NOMO-1 treated with dmso at 0.1 percent for 144 hours (cell line): ENCODE measurements at regions not wholly inside any gene's neighbourhood (a gene's known extent, or its start where the extent isn't known, plus 50 kb on each side); places are given as distances from the start of the nearest gene placed in this dataset.

Experiments
- DNase-seq: peaks from one replicate; lab custom pipeline; 2025; ENCODE audit not compliant: unreplicated experiment; lab: John Stamatoyannopoulos, UW

DNA sequence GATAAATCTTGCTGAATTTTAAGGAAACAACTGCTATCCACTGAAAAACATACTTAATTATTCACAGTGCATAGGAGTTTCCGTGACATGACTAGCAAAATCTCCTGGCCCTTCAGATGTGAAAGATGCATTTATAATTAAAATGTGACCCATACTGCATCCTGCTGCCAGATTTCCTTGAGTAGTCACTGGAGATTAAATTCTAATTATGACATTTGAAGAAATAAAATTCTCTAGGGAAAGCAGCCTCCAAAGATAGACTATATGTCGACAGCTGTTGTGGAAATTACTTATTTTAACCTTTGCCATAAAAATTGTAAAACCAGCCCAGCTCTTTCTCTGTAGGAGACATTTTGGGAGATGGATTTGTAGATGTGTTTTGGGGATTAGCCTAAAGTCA, 193.6 kb upstream of the SMC2 start:
- no peak for DNase-seq

DNA sequence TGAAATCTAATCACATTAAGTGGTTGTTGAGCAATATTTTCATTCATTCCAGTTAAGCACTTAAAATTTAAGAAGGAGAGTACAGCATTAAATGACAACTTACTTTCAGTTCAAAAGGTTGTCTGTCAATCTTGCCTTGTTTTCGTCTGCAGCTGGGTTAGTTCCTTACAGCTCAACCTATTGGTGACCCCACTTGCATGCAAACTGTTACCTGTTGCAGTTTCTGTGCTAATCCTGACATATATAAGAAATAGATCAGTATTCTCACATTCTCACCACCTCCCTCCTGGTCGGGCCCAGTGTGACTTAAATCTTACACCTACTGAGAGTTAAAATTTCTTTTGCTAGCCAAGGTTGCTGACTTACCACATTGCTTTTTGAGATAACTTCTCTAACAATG, 191.8 kb upstream of the SMC2 start:
- DNase-seq = no peak

DNA sequence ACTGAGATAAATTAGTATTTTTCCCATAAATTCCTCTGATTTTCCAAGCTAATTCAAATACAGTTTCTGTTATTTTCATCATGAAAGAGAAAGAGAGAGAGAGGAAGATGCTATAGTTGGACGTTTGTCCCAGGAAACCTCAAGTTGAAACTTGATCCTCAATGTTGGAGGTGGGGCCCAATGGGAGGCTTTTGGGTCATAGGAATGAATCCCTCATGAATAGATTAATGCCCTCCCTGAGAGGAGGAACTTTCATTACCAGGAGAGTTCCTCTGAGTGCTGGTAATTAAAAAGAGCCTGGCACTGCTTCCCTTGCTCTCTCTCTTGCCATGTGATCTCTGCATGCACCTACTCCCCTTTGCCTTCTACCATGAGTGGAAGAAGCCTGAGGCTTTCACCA, 189.9 kb upstream of the SMC2 start:
- DNase-seq = no peak

DNA sequence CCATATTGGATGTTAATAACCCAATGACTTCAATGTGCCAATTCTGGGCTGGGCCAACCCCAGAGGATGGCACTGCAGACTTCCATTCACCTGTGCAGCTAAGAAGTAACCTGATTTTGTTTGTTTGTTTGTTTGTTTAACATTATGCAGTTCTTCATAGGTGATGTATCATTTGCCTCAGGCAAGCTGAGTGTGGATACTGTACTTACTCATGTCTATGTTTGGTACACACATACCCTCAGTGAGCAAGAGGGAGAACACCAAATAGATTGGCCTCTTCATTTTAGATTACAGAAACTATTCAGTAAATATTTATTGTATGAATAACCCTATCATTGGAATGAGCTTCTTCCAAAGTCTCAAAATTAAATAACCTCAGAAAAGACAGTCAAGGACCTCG, 180.2 kb upstream of the SMC2 start:
- DNase-seq = no peak

DNA sequence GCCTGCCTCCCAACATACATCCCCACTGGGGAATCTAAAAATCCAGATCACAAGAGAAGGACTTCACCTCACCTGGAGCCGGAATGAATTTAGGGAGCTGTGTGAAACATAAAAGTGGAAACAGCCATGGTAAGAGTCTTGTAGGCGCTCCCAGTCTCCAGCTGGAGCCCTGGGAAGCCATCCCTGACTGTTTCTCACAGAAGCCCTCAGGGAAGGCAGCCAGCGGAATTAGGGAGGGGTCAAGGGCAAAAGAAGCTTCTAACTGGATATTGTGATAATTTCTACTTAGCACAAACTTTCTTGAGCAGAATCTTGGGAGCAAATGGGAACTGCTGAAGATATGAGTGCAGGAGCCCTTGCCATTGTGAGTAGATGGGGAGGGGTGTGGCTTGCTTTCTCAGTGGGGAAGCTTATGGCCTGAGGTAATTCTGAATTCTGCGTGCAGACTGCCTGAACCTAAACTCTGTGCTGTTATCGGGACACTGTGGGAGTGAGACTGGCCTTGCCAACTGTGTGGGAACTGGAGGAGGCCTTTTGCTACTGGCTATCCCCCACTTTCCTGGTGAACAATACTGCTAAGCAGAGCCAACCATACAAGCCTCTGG, 174.4 kb upstream of the SMC2 start:
- DNase-seq = no peak

DNA sequence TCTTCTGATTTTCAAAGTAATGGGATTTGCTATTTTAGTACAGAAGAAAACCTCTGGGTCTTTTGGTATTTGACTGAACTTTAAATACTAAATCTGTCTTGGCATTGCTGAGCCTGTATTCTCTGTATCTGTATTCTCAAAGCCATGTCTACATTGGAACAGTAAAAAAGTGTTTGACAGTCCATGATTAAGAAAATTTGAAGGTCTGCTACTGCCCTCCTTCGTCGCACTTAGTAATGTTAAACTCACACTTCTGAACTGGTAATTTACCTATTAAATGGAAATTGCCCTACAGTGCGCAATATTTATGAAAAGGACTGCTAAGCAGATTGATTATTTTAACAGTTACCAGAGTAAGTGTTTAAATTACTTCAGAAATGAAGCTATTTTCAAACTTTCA, 165.7 kb upstream of the SMC2 start:
- DNase-seq = no peak

DNA sequence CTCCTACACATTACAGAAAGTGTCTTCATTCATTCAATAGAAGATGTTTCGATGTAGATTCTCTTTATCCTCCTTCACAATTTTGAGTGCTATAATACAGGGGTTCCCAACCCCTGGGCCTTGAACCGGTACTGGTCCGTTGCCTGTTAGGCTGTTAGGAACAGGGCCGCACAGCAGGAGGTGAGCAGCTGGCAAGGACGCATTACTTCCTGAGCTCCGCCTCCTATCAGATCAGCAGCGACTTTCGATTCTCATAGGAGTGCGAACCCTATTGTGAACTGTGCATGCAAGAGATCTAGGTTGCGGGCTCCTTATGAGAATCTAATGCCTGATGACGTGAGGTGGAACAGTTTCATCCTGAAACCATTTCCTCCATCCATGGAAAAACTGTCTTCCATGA, 153.0 kb upstream of the SMC2 start:
- no peak for DNase-seq

DNA sequence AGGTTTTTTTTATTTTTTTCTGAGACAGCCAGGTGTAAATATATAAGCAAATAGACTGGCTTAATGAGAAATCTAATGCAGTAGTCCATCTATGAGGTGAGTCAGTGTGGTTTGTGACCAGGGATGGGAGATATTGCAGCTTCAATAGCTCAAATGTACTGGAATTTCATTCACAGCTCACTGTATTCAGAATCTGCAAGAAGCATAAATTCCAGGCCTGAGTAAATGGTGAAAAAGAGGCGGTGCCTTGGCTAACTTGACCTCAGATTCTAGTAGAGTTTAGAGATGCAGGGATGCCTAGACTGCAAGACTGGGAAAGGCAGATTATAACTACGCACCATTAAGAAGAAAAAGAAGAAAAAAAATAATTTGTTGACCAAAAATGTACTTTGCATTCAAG, 151.9 kb upstream of the SMC2 start:
- no peak for DNase-seq

DNA sequence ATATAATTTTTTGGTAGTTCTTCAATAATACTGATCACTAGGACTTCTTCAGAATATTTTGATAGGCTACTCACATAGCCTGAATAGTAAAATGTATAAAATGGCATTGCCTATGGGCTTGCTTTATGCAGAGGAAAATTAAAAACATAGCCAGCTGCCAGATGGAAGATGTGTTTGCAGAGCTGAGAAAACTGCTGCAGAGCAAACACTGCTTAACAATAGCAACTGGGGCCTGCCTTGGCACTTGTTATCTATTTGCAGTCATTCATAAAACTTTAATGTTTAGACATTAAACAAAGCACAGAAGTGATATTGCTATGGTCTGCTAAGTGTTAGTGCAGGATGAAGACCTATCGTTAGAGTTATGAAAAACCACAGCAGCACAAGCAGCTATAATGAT, 151.5 kb upstream of the SMC2 start:
- no peak for DNase-seq

DNA sequence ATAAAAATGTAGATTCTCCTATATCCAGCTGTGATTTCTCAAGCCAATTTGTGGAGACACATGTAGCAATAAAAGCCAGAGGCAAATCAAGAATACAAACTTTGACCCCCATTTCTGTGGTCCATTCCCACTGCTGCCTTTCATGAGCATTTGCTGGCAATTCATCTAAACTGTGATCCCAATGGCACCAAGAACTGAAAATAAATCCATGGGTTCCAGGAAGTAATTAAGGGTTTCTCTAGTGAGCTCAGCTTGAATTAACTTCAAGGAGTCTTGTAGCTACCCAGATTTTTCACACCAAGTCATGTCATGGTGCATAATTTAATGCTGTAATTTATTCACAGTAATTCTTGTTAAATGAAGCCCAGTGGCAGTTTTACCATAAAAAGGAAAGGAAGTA, 145.0 kb upstream of the SMC2 start:
- no peak for DNase-seq

DNA sequence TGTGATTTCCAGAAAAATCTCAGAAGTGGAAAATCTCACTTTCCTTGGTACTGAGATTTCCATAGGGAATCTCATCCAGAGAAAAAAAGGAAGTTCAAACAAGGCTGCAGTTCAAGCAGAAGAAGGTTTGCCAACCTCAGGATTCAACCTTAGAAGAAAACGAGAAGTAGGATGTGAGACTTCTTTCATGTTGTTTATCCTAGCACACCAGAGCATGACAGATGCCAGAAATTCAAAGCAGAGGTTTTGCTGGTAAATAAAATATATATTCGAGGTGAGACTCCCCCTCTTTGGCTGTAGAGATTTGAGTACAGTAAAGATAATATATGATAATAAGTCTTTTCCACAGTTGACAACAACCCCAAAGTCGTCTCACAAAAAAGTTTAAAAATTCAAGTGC, 116.9 kb upstream of the SMC2 start:
- DNase-seq = no peak

DNA sequence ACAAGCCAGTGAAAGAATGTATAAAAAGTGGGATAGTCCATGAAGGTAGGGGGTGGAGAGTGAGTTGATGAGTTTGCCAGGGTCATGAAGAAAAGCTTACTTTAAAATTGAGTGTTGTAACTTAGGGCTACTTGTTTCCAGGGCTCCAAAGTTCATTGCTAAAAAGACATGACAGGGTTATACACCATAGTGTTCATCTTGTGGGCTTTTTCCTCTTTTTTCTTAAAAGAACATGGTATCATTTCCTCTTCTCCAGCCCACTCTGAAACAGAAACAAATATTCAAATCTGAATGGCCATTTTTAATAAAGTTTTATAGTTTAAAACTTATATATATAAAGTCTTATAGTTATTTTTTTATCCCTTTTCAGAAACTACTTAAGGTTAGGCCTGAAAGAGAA, 115.7 kb upstream of the SMC2 start:
- DNase-seq = peak; percentile 2

DNA sequence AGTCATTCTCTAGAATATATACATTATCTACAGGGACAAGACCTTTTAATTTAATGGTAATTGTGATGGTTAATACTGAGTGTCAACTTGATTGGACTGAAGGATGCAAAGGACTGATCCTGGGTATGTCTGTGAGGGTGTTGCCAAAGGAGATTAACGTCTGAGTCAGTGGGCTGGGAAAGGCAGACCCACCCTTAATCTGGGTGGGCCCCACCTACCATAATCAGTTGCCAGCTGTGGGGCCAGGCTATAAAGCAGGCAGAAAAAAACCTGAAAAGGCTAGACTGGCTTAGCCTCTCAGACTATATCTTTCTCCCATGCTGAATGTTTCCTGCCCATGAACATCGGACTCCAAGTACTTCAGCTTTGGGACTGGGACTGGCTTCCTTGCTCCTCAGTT, 112.2 kb upstream of the SMC2 start:
- DNase-seq = no peak

DNA sequence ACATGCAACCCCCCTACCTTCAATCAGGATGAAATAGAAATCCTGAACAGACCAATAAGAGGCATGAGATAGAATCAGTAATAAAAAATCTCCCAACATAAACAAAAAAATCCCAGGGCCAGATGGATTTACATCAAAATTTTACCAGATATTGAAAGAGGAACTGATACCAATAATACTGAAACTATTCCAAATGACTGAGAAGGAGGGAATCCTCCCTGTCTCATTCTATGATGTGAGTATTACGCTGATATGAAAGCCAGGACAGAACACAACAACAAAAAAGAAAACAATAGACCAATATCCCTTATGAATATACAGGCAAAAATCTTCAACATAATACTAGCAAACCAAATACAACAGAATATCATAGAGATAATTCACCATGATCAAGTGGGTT, 109.0 kb upstream of the SMC2 start:
- DNase-seq = no peak

DNA sequence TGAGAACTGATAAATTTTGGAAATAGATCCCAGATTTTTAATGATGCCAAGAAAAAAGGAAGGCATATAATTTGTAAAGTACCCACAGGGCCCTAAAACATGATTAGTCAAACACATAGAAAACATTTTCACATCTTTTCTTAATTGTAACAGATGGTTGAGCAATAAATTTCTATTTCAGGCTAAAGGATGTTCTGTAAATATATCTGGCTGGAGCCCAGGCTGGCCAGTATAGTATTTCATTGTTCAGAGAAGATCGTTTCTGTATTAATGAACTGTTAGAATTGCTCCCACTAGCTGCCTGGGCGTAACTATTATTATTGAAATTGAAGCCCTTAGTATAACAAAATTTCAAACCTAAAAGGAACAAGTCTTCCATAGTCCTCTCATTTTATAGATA, 105.3 kb upstream of the SMC2 start:
- DNase-seq = no peak

DNA sequence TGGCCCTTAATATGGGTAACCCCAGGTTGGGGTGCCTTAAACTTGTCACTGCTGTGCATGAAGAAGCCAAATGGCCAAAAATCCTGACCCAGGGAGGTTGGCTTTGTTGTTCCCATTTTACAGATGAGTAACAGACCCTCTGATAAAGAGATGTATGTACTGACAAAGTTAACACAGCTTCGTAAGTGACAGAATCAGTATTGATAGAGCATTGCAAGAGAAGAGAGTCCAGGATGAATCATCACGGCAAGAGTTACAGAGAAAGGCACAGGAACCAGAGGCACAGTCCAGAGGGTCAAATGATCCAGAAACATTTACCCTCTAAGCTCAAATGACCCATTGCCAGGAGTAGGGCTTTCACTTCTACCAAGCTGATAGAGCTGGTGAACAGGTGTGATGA, 103.8 kb upstream of the SMC2 start:
- DNase-seq = no peak

DNA sequence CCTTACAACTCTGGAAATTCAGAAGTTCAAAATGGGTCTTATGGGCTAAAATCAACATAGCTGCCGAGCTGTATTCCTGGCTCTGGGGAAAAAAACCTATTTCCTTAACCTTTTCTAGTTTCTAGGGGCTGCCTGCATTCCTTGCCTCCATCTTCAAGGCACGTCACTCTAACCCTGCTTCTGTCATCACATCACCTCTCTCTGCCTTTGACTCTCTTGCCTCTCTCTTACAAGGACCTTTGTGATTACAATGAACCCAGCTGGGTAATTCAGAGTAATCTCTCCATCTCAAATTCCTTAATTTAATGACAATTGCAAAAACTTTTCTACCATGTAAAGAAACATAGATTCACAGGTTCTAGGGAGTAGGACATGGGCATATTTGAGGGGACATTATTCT, 103.1 kb upstream of the SMC2 start:
- DNase-seq = no peak

DNA sequence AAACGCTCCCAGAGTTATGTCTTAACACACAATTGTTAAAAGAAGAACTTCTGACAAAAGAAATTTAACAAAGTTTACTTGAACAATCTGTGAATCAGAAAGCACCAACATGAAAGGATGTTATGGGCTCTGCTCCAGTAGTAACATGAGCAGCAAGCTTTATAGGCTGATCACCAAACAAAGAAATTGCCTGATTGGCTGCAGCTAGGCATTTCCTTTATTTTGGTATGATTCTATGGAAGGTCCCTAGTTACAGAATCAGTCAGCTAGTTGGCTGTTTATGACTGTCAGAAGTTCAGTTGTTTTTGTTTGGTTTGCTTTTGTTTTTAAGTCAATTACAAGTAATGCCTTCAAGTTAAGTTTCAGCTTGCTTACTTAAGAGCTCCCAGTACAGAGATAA, 102.4 kb upstream of the SMC2 start:
- DNase-seq = no peak

DNA sequence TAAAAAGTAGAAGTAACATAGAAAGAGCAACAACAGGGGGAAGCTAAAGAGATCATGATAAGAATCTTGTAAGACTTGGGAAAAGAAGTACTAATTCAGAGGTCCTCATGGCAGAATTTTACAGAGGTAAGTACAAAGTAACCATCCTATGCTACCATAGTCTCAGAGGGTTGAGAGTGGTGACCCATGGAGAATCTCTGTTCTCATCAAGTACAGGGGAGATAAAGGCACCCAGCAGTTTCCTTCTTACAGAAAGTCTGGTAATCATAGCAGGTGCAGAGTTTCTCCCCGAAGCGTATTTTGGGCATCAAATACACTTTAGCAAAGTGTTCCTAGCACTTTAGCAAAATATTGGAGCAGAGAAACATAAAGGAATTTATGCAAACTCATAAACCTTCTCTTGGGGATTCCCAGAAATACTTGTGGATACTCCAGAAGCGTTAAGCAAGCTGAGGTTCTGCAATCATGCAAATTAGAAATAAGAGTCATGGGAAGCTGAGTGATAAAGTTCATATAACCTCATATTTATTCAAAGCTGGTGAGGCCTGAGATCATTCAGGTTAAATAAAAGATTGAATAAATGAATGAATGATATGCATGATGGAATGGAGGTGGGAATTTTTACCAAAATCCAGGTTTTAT, 101.0 kb upstream of the SMC2 start:
- DNase-seq = no peak

DNA sequence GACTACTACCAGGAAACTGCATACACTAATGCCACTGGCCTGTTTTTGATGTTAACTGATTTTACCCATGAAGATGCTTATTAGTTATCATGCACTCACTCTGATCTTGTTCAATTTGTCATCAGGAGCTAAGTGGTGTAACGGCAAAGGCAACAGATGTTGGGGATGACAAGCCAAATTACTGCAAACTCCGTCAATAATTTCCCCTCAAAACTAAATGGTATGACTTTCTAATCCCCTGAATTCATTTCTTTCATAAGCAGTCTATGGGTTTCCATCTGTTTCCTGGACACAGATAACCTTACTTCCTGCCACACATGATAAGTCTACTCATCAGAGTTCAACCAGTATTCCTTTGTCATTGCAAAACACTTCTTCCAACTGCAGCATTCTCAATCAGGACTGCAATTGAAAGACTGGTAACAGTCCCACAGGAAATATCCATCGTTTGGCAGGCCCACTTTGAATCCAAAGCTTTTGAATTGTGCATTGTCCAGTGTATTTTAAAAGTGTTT, 96.2 kb upstream of the SMC2 start:
- no peak for DNase-seq

DNA sequence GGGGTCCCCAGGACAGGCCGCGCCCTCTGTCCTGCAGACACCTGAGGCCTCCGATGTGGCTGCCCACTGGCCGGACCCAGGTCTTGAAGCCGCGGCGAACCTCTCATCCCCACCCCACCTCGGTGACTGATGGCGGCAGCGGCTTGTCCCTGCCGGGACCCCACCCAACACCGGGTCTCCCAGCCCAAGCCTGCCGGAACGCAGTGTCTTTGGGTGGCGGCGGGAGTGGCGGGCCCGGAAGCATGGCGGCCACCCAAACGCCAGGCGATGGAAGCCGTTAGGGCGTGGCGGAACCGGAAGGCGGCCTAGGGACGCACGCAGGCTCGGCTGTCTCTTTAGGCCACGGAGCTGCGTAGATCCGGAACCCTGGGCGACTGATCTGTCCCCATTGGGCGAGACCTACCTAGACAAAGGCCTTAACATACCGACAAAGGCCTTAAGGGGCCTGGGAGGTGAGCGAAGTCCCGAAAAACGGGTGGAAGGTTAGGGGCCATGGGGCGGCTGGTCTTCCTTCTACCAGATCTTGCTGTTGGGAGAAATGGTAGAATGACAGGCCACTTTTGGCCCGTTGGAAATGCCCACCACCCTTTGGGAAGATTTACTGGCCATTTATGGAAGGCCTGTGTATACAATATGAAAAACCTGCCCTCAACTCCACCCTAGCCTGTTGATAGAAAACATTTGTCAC, 94.6 kb upstream of the SMC2 start:
- DNase-seq = no peak

DNA sequence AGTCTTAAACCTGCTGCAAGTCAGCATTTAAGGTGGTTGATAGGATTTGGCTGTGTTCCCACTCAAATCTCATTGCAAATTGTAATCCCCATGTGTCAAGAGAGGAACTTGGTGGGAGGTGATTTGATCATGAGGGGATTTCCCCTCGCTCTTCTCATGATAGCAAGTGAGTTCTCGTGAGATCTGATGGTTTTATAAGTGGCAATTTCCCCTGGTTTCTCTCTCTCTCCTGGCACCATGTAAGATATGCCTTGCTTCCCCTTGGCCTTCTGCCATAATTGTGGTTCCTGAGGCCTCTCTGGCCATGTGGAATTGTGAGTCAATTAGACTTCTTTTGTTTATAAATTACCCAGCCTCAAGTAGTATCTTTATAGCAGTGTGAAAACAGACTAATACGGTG, 84.3 kb upstream of the SMC2 start:
- DNase-seq = no peak

DNA sequence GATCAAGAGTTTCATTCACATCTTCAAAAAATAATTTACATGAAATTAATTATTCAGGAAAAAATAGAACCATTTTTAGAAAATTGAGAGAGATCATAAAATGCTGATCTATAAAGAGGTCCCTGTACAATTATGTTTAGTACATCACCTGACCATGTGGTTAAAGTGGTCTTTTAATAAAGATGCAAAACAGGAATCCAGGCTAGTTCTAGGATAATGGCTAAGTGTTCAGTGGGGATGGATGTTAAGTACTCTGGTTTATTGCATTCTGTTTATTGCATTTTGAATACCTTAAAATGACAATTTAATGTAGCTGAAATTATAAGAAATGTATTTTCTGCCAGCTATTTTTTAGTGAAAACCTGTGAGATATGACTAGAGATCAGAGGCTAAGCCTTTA, 72.0 kb upstream of the SMC2 start:
- DNase-seq = no peak
